ENCODE measurements at regions not wholly inside any gene's neighbourhood (a gene's known extent, or its start where the extent isn't known, plus 50 kb on each side); places are given as distances from the start of the nearest gene placed in this dataset.

DNA sequence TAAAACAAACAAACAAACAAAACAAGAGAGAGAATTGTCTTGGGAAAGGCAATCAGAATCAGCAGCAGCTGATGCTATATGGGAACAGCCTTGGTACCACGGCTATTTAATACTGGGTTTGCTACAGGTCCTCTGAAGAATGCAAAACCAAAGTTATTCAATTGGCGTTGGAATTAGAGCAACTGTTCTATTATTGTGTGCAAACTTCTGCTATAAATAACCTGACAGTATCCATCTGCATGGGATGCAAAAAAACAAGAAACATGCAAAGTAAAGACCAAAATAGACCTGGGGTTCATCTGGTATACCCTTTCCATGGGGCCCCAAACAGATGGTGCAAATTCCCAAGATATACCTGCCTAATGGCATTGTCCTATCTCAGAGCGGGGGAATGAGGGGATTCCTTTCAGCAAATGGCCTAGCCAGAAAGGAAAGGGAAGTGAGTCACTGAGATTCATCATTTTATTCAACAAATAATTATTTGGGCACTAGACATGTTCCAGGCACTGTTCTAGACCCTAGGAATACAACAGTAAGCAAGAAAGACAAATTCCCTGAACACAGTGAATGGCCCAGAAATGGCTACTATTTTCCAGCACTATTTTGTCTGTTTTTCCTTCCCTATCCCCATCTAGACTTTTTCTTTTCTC lies 268.9 kb downstream of the FBXW7 start:
- TF ChIP-seq, protein P1, sequence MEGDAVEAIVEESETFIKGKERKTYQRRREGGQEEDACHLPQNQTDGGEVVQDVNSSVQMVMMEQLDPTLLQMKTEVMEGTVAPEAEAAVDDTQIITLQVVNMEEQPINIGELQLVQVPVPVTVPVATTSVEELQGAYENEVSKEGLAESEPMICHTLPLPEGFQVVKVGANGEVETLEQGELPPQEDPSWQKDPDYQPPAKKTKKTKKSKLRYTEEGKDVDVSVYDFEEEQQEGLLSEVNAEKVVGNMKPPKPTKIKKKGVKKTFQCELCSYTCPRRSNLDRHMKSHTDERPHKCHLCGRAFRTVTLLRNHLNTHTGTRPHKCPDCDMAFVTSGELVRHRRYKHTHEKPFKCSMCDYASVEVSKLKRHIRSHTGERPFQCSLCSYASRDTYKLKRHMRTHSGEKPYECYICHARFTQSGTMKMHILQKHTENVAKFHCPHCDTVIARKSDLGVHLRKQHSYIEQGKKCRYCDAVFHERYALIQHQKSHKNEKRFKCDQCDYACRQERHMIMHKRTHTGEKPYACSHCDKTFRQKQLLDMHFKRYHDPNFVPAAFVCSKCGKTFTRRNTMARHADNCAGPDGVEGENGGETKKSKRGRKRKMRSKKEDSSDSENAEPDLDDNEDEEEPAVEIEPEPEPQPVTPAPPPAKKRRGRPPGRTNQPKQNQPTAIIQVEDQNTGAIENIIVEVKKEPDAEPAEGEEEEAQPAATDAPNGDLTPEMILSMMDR (IDR thresholded peaks at IDR 0.05) = no peak
- Histone ChIP-seq H3K27me3 (ENCODE audit: control insufficient read depth in 2 of 2, insufficient read depth in 2 of 2, low read length in 2 of 2) (no peaks in the 10 kb centered on the region), H3K4me3 (replicated peaks in 1 of 3; ENCODE audit: low read depth in 2 of 3, low read length in 3 of 3) (no peak overlapping the region), H3K9ac (ENCODE audit: insufficient read depth, low read length, poor library complexity, severe bottlenecking) (no peak overlapping the region), H3K4me2 (replicated peaks; ENCODE audit: extremely low read depth, low read length, poor library complexity, severe bottlenecking) (no peak overlapping the region), H3K9me3 (replicated peaks in 1 of 2; ENCODE audit: control insufficient read depth in 1 of 2, insufficient read depth in 1 of 2, low read length in 2 of 2) (no peaks in the 10 kb centered on the region), H3K27ac (ENCODE audit: low read depth in 1 of 2, low read length in 2 of 2) (no peak overlapping the region), H2AFZ (ENCODE audit: insufficient read depth, low read depth, low read length, poor library complexity, severe bottlenecking) (no peak overlapping the region), H3K36me3 (replicated peaks in 1 of 2; ENCODE audit: control insufficient read depth in 1 of 2, insufficient read depth in 2 of 2, low read length in 2 of 2) (no peaks in the 10 kb centered on the region), H3K79me2 (ENCODE audit: insufficient read depth, low read length) (no peaks in the 10 kb centered on the region), H3K4me1 (ENCODE audit: control insufficient read depth in 1 of 2, insufficient read depth in 2 of 2, low read length in 2 of 2) (no peaks in the 10 kb centered on the region), H4K20me1 (ENCODE audit: insufficient read depth, low read length) (no peaks in the 10 kb centered on the region)
- 100% methylated on average over 1 of the region's 3 CpGs for WGBS (ENCODE audit: insufficient coverage)
- H3K36me3 Mint-ChIP-seq = no peaks in the 10 kb centered on the region
- no peak overlapping the region for H3K4me3 Mint-ChIP-seq
- H3K4me1 Mint-ChIP-seq = no peaks in the 10 kb centered on the region
- DNase-seq = no peak
- intact Hi-C loops (cut with micrococcal nuclease) = no loop called here
- H3K27ac Mint-ChIP-seq = peak overlapping the region in 1 of 7 donors; percentile 38
- H3K27me3 Mint-ChIP-seq (ENCODE audit: low read depth in 3 of 3) = peaks cover 0 to 4% (median 3%) of the 10 kb centered on the region in 3 donors
- peaks cover 0 to 2% (median 0%) of the 10 kb centered on the region in 7 donors for H3K9me3 Mint-ChIP-seq

- H3K9me3 ChIP-seq (replicated peaks in 1 of 2; ENCODE audit: control insufficient read depth in 1 of 2, insufficient read depth in 1 of 2, low read length in 2 of 2) = no peaks in the 10 kb centered on the region
- no peaks in the 10 kb centered on the region for H3K4me1 Mint-ChIP-seq
- WGBS (ENCODE audit: insufficient coverage) = 97% methylated on average over 12 of the region's 14 CpGs
- H3K27me3 ChIP-seq (ENCODE audit: control insufficient read depth in 2 of 2, insufficient read depth in 2 of 2, low read length in 2 of 2) = no peaks in the 10 kb centered on the region
- H2AFZ ChIP-seq (ENCODE audit: insufficient read depth, low read depth, low read length, poor library complexity, severe bottlenecking) = no peak overlapping the region
- no peak overlapping the region for H3K27ac Mint-ChIP-seq
- H3K9me3 Mint-ChIP-seq = peaks cover 0 to 4% (median 0%) of the 10 kb centered on the region in 7 donors
- H3K4me3 ChIP-seq (replicated peaks in 1 of 3; ENCODE audit: low read depth in 2 of 3, low read length in 3 of 3) = no peak overlapping the region
- no peaks in the 10 kb centered on the region for H3K36me3 Mint-ChIP-seq
- peaks cover 0 to 4% (median 3%) of the 10 kb centered on the region in 3 donors for H3K27me3 Mint-ChIP-seq (ENCODE audit: low read depth in 3 of 3)
- TF ChIP-seq, protein P1 (IDR thresholded peaks at IDR 0.05) = no peak
- no peaks in the 10 kb centered on the region for H3K4me1 ChIP-seq (ENCODE audit: control insufficient read depth in 1 of 2, insufficient read depth in 2 of 2, low read length in 2 of 2)
- no peak overlapping the region for H3K9ac ChIP-seq (ENCODE audit: insufficient read depth, low read length, poor library complexity, severe bottlenecking)
- intact Hi-C loops (cut with micrococcal nuclease) = no loop called here
- H3K4me3 Mint-ChIP-seq = no peak overlapping the region
- no peaks in the 10 kb centered on the region for H4K20me1 ChIP-seq (ENCODE audit: insufficient read depth, low read length)
- H3K4me2 ChIP-seq (replicated peaks; ENCODE audit: extremely low read depth, low read length, poor library complexity, severe bottlenecking) = no peak overlapping the region
- no peak for DNase-seq
- H3K36me3 ChIP-seq (replicated peaks in 1 of 2; ENCODE audit: control insufficient read depth in 1 of 2, insufficient read depth in 2 of 2, low read length in 2 of 2) = no peaks in the 10 kb centered on the region
- H3K27ac ChIP-seq (ENCODE audit: low read depth in 1 of 2, low read length in 2 of 2) = no peak overlapping the region
- no peaks in the 10 kb centered on the region for H3K79me2 ChIP-seq (ENCODE audit: insufficient read depth, low read length)
Measured at GRCh38 chr4:152265149-152265621, 270.7 kb downstream of the FBXW7 start.

Measured in CD14-positive monocyte (primary cell).